K562 (cell line): ENCODE measurements at regions not wholly inside any gene's neighbourhood (a gene's known extent, or its start where the extent isn't known, plus 50 kb on each side); places are given as distances from the start of the nearest gene placed in this dataset.

Experiments
- HMG20A ChIP-seq: fragments of 450-650 bp; formaldehyde crosslinking; conservative IDR thresholded peaks from 2 replicates; pipeline ENCODE4 v1.4.0; 2020; ENCODE audit warnings: mild to moderate bottlenecking, mixed read lengths
- YBX1 ChIP-seq: fragments of 450-650 bp; IDR thresholded peaks from 2 replicates; pipeline ENCODE4 v1.7.1; 2016; ENCODE audit warnings: mild to moderate bottlenecking

GRCh38 chr3:72254483-72254882 lies 469.5 kb upstream of the PROK2 start:
- TF ChIP-seq HMG20A (CRISPR knock-in tag), result no peak
- TF ChIP-seq YBX1, result no peak
